SU-DHL-6 (cell line): ENCODE measurements at regions not wholly inside any gene's neighbourhood (a gene's known extent, or its start where the extent isn't known, plus 50 kb on each side); places are given as distances from the start of the nearest gene placed in this dataset.

ENCODE experiments used
- H2AFZ ChIP-seq: fragments of 200-600 bp; sonication (generic); 2 replicates; pipeline ENCODE4 v1.6.1; 2014; ENCODE audit warnings: low read depth, mild to moderate bottlenecking, moderate library complexity, mixed read lengths, antibody characterized with exemption, low read length; ENCODE audit not compliant: severe bottlenecking
- H3F3A ChIP-seq: fragments of 200-600 bp; shearing (Covaris generic); 2 replicates; pipeline ENCODE4 v1.6.0; 2016; ENCODE audit warnings: antibody characterized with exemption, mild to moderate bottlenecking; ENCODE audit not compliant: insufficient read depth
- H3K27ac ChIP-seq: fragments of 200-600 bp; sonication (generic); 2 replicates; pipeline ENCODE4 v1.5.1; 2016; ENCODE audit warnings: low read depth, mild to moderate bottlenecking, low read length, moderate library complexity, mixed read lengths
- H3K27me3 ChIP-seq: fragments of 200-600 bp; sonication (generic), shearing (Covaris generic); 2 replicates; pipeline ENCODE4 v1.6.0; 2014; ENCODE audit warnings: mild to moderate bottlenecking, low read length
- H3K36me3 ChIP-seq: fragments of 200-600 bp; sonication (generic); 2 replicates; pipeline ENCODE4 v1.6.1; 2014; ENCODE audit warnings: mild to moderate bottlenecking, low read length, mixed read lengths
- H3K4me2 ChIP-seq: fragments of 300-600, 200-600 bp; shearing (Covaris generic), sonication (generic); 2 replicates; pipeline ENCODE4 v1.6.0; 2014; ENCODE audit warnings: low read length, low read depth, mild to moderate bottlenecking; ENCODE audit not compliant: poor library complexity, severe bottlenecking
- H3K4me3 ChIP-seq: fragments of 200-600 bp; sonication (generic); 2 replicates; pipeline ENCODE4 v1.5.1; 2014; ENCODE audit warnings: antibody characterized with exemption, low read length, mild to moderate bottlenecking, mixed read lengths; ENCODE audit not compliant: insufficient read depth, poor library complexity, severe bottlenecking
- H3K79me2 ChIP-seq: fragments of 200-600 bp; sonication (generic); 2 replicates; pipeline ENCODE4 v1.6.1; 2014; ENCODE audit warnings: mild to moderate bottlenecking, low read length, moderate library complexity; ENCODE audit not compliant: insufficient read depth
- H3K9ac ChIP-seq: fragments of 200-600 bp; sonication (generic); 2 replicates; pipeline ENCODE4 v1.7.0; 2014; ENCODE audit warnings: mild to moderate bottlenecking, low read length
- H3K9me2 ChIP-seq: fragments of 200-600 bp; sonication (generic); replicated peaks from 2 replicates; pipeline ENCODE4 v1.6.1; 2014; ENCODE audit warnings: low read length; ENCODE audit not compliant: insufficient read depth
- H3K9me3 ChIP-seq: fragments of 200-600 bp; sonication (generic); 2 replicates; pipeline ENCODE4 v1.6.1; 2014; ENCODE audit warnings: low read length, mixed read lengths; ENCODE audit not compliant: insufficient read depth
- H4K20me1 ChIP-seq: fragments of 200-600 bp; sonication (generic); 2 replicates; pipeline ENCODE4 v1.6.1; 2014; ENCODE audit warnings: low read depth, mild to moderate bottlenecking, antibody characterized with exemption, low read length, moderate library complexity, mixed read lengths
- CTCF ChIP-seq: fragments of 200-600 bp; sonication (generic); IDR thresholded peaks from one replicate; pipeline ENCODE4 v1.5.1; 2017; ENCODE audit warnings: antibody characterized with exemption, mild to moderate bottlenecking, low read length, moderate library complexity; ENCODE audit not compliant: insufficient read depth, poor library complexity, severe bottlenecking
- EZH2phosphoT487 ChIP-seq: fragments of 200-600 bp; sonication (generic), shearing (Covaris generic); conservative IDR thresholded peaks from 2 replicates; pipeline ENCODE4 v1.6.1; 2018; ENCODE audit warnings: mild to moderate bottlenecking, antibody characterized with exemption, low read length, moderate library complexity, mixed read lengths

- no peak overlapping the region for H3K9ac ChIP-seq
- no peaks in the 10 kb centered on the region for H3K36me3 ChIP-seq
- H4K20me1 ChIP-seq: no peaks in the 10 kb centered on the region
- H3K27ac ChIP-seq: no peak overlapping the region
- H2AFZ ChIP-seq: no peak overlapping the region
- H3K79me2 ChIP-seq: no peaks in the 10 kb centered on the region
- no peak overlapping the region for H3K4me3 ChIP-seq
- no peak overlapping the region for H3K4me2 ChIP-seq
- TF ChIP-seq CTCF: peak; percentile 90
- TF ChIP-seq EZH2phosphoT487: no peak
- no peaks in the 10 kb centered on the region for H3K9me3 ChIP-seq
- H3K27me3 ChIP-seq: no peaks in the 10 kb centered on the region
- no peaks in the 10 kb centered on the region for H3F3A ChIP-seq
- H3K9me2 ChIP-seq: no peaks in the 10 kb centered on the region
These were observed 183.6 kb upstream of the G2E3 start for GRCh38 chr14:30375296-30375892.

- Histone ChIP-seq H4K20me1 (no peaks in the 10 kb centered on the region), H3K27ac (no peak overlapping the region), H3F3A (no peaks in the 10 kb centered on the region), H2AFZ (no peak overlapping the region), H3K4me2 (no peak overlapping the region), H3K4me3 (no peak overlapping the region), H3K9ac (no peak overlapping the region), H3K9me2 (no peaks in the 10 kb centered on the region), H3K36me3 (no peaks in the 10 kb centered on the region), H3K27me3 (no peaks in the 10 kb centered on the region), H3K9me3 (no peaks in the 10 kb centered on the region), H3K79me2 (no peaks in the 10 kb centered on the region)
- TF ChIP-seq EZH2phosphoT487: no peak
- no peak for TF ChIP-seq CTCF
These were observed 177.0 kb upstream of the G2E3 start for GRCh38 chr14:30381861-30382480.

- no peaks in the 10 kb centered on the region for H3K27me3 ChIP-seq
- no peaks in the 10 kb centered on the region for H3K79me2 ChIP-seq
- no peak overlapping the region for H3K27ac ChIP-seq
- TF ChIP-seq EZH2phosphoT487 (no peak), CTCF (no peak)
- no peaks in the 10 kb centered on the region for H3K36me3 ChIP-seq
- H3K9ac ChIP-seq: no peak overlapping the region
- no peak overlapping the region for H2AFZ ChIP-seq
- no peaks in the 10 kb centered on the region for H3K9me3 ChIP-seq
- no peak overlapping the region for H3K4me2 ChIP-seq
- H3K9me2 ChIP-seq: no peaks in the 10 kb centered on the region
- H4K20me1 ChIP-seq: no peaks in the 10 kb centered on the region
- no peak overlapping the region for H3K4me3 ChIP-seq
- no peaks in the 10 kb centered on the region for H3F3A ChIP-seq
These were observed 173.0 kb upstream of the G2E3 start for GRCh38 chr14:30385925-30386324.
